ENCODE measurements at regions not wholly inside any gene's neighbourhood (a gene's known extent, or its start where the extent isn't known, plus 50 kb on each side); places are given as distances from the start of the nearest gene placed in this dataset.

DNA sequence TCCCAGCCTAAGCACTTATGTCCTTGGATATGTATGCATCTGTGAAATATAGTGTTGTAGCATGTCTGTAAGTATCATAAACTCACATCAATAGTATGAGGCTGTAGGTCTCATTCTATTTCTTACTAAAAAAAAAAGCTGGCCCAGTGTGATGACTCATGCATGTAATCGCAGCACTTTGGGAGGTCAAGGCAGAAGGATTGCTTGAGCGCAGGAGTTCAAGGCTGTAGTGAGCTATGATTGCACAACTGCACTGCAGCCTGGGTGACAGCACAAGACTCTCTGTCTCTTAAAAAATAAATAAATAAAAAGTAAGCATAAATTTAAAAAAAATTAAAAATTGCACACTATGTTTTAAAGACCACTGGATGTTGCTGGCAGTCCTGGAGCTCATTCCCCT lies 79.1 kb upstream of the SPATA13 start:
- TF ChIP-seq, protein P1, sequence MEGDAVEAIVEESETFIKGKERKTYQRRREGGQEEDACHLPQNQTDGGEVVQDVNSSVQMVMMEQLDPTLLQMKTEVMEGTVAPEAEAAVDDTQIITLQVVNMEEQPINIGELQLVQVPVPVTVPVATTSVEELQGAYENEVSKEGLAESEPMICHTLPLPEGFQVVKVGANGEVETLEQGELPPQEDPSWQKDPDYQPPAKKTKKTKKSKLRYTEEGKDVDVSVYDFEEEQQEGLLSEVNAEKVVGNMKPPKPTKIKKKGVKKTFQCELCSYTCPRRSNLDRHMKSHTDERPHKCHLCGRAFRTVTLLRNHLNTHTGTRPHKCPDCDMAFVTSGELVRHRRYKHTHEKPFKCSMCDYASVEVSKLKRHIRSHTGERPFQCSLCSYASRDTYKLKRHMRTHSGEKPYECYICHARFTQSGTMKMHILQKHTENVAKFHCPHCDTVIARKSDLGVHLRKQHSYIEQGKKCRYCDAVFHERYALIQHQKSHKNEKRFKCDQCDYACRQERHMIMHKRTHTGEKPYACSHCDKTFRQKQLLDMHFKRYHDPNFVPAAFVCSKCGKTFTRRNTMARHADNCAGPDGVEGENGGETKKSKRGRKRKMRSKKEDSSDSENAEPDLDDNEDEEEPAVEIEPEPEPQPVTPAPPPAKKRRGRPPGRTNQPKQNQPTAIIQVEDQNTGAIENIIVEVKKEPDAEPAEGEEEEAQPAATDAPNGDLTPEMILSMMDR (conservative IDR thresholded peaks at IDR 0.05; ENCODE audit: low read length), result no peak
- no peak for TF ChIP-seq EZH2phosphoT487 (IDR thresholded peaks at IDR 0.05; ENCODE audit: borderline replicate concordance)

All from Loucy (cell line).